ENCODE measurements at regions not wholly inside any gene's neighbourhood (a gene's known extent, or its start where the extent isn't known, plus 50 kb on each side); places are given as distances from the start of the nearest gene placed in this dataset.
"Not testable (repeated sequence)": the region's sequence is repeated elsewhere in the genome, so short reads cannot be mapped to it uniquely, and the experiment has no call there.

DNA sequence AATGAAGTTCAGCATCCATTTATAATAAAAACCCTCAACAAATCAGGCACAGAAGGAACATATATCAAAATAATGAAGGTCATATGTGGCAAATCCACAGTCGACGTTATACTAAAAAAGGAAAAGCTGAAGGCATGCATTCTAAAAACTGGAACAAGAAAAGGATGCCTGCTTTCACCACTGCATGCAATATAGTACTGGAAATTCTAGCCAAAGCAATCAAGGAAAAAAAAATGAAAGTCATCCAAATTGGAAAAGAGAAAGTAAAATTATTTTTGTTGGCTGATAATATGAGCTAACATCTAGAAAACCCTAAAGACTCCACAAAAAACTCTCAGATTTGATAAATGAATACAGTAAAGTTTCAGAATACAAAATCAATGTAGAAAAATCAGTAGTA, 1123.2 kb downstream of the TBL1XR1 start:
- DNase-seq (ENCODE audit: low read depth in 2 of 2): no peak

DNA sequence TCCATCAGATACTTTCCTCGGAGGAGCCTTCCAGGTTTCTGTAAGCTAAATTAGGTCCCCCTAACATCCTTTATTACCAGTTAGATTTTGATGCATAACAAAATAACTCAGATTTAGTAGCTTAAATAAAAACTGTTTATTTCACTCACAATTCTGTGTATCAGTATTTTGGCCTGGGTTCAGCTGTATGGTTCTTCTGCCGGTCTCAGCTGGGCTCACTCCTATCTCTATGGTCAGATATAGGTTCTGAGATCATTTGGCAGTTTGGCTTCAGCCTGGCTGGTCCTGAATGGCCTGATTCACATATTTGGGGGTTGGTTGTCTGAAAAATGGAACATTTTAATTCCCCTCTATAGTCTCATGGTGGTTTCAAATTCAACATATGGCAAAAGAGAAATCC, 1125.3 kb downstream of the TBL1XR1 start:
- DNase-seq (ENCODE audit: low read depth in 2 of 2): no peak

DNA sequence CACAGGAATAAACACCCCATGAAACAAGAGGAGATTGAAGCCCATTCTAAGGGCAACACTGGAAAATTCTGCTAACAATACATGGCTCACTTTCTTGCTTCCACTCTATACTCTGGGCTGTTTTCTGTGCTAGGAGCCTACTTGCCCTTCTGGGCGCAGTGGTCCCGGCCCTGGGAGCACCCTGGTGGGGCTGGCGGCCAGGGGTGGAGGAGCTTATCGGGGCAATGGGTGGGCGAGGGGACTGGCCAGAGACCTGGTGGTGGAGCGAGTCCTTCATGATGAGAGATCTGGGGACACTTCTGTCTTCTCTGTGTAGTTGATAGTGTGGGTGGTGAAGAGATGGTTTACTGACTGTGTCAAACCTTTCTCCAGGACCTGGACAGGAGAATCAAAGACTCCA, 1128.5 kb downstream of the TBL1XR1 start:
- DNase-seq (ENCODE audit: low read depth in 2 of 2): no peak

GRCh38 chr3:176058856-176059255, 1138.4 kb downstream of the TBL1XR1 start:
- no peak for DNase-seq (ENCODE audit: low read depth in 2 of 2)

DNA sequence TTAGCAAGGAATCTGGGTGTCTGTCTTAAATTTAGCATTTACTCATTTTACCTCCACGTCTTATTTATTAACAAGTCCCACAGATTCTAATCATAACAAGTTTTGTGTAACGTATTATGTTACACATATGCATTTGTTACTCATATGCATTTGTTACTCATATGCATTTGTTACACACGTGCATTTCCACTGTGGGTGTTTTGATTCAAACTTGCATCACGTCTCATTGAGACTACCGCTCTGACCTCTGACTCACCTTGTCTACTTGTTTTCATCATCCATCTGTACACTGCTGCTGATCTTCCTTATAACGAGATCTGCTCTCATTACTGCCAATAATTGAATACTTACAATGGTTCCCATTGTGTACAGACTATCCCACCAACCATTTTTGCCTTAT, 1141.4 kb downstream of the TBL1XR1 start:
- no peak for DNase-seq (ENCODE audit: low read depth in 2 of 2)

- no peak for DNase-seq (ENCODE audit: low read depth in 2 of 2)
These were observed 1145.5 kb downstream of the TBL1XR1 start for GRCh38 chr3:176051766-176052165.

GRCh38 chr3:176046703-176047102, 1150.6 kb downstream of the TBL1XR1 start:
- DNase-seq (ENCODE audit: low read depth in 2 of 2): no peak

GRCh38 chr3:176041812-176042211, 1155.5 kb downstream of the TBL1XR1 start:
- DNase-seq (ENCODE audit: low read depth in 2 of 2): no peak

GRCh38 chr3:176041185-176041584, 1156.1 kb downstream of the TBL1XR1 start:
- no peak for DNase-seq (ENCODE audit: low read depth in 2 of 2)

DNA sequence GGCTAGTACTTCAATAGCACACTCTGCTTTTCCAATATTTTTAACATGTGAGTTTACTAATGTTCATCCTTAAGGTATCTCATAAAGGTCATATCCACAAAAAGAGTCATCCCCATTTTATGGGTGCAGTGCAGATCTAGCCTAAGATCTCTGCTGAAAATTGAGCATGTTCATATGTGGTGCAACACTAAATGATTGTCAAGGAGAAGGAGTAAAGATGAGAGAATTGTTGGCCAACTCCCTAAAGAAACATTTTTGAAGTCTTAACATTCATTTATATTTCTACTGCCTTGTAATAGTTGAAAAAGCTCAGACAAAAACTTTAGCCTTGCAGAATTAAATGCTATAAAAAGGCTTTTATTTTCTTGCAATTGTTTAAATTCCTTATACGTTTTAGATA, 1159.6 kb downstream of the TBL1XR1 start:
- no peak for DNase-seq (ENCODE audit: low read depth in 2 of 2)

DNA sequence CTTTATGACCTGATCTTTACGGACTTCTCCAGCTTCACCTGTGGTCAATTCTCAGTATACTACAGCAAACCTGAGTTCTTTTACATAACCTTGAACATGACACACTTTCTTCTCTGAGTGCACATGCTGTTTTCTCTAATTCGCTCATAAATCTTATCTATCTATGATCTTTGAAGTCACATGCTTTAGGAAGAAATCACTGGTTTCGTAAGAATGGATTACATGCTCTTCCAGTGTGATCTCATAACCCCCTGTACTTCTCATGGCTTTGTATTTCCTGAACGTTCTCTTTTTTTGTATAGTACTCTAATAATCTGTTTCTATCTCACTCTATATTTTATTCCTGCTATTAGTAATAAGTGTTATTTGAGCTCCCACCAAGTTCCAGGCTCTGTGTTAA, 1165.2 kb downstream of the TBL1XR1 start:
- no peak for DNase-seq (ENCODE audit: low read depth in 2 of 2)

DNA sequence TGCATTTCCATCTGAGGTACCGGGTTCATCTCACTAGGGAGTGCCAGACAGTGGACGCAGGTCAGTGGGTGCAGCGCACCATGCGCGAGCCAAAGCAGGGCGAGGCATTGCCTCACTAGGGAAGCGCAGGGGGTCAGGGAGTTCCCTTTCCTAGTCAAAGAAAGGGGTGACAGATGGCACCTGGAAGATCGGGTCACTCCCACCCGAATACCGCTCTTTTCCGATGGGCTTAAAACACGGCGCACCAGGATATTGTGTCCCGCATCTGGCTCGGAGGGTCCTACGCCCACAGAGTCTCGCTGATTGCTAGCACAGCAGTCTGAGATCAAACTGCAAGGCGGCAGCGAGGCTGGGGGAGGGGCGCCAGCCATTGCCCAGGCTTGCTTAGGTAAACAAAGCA, 1157.1 kb downstream of the NAALADL2 start:
- DNase-seq (ENCODE audit: low read depth in 2 of 2): not testable (repeated sequence)

GRCh38 chr3:176015228-176015627, 1156.1 kb downstream of the NAALADL2 start:
- DNase-seq (ENCODE audit: low read depth in 2 of 2): not testable (repeated sequence)

DNA sequence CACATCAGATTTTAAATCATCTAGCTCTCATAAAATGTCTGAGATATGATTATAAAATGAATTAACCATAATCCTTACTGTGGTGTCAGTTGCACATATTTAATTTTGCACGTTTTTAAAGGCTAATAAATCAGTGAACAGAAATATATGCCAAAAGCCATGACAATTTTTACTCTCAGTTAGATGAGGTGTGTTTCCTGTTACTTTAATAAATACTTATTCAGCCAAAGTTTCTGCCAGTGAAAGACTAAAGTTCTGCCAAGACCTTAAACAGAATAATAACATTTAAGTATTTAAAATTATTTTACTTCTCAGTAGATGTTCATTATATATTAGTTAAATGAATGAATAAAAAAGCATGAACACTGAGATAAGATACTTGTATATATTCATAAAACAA, 1150.1 kb downstream of the NAALADL2 start:
- DNase-seq (ENCODE audit: low read depth in 2 of 2): no peak

DNA sequence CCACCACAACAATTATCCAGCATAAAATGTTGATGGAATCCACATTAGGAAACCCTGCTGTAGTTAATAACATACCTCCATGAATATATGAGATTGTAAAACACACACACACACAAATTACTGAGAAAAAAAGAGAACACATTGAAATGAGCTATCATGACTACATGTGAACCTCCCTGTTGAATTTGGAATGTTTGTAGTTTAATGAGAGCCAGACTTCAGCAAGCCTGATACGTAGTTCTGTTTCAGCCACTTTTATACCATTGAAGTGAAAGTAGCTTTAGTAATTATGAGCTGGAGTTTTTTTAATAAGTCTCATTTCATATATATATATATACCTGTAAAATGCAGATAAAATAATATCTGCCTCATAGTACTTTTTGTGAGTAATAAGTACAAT, 1146.4 kb downstream of the NAALADL2 start:
- DNase-seq (ENCODE audit: low read depth in 2 of 2): no peak

DNA sequence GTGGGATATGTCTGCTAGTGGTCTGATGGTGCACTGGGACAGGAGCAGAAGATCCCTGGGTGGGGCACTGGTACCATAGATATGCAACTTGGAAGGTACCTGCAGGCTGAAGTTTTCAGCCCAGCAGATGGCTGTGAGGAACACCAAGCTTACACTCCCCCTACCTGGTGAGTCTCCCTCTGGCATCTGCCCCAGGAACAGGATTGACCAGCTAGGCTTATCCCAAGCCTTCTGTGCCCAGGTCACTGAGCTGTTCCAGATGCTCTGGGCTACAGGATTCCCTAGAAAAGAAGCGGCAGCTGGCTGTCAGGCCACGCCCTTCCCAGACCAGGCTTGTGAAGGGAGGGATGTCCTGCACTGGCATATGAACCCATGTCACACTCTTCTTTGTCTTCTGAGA, 1130.0 kb downstream of the NAALADL2 start:
- no peak for DNase-seq (ENCODE audit: low read depth in 2 of 2)

DNA sequence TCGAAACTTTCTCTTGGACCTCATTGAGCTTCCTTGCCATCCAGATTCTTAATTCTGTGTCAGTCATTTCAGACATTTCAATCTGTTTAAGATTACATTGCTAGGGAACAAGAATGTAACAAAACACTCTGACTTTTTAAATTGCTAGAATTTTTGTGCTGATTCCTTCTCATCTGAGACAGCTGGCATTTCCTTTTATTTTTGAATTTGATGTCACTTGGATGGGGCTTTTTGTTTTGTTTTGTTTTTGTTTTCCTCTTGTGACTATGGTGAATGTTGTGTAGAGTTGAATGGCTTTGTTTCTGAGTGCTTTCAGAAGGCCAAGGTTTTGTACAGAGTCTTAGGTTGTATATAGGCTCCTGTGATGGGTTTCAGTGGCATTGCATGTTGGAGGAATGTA, 1129.3 kb downstream of the NAALADL2 start:
- no peak for DNase-seq (ENCODE audit: low read depth in 2 of 2)

DNA sequence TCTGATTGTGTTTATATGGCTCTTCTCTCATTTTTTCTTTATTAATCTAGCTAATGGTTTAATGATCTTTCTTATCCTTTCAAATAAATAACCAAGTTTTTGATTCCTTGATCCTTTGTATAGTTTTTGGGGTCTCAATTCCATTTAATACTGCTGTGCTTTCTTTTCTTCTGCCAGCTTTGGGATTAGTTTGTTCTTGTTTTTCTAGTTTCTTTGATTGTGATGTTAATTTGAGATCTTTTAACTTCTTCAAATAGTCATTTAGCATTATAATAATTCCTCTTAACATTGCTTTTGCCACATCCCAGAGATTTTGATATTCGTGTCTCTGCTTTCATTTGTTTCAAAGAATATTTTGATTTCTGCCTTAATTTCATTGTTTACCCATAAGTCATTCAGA, 1126.6 kb downstream of the NAALADL2 start:
- DNase-seq (ENCODE audit: low read depth in 2 of 2): no peak

GRCh38 chr3:175983379-175983778, 1124.2 kb downstream of the NAALADL2 start:
- no peak for DNase-seq (ENCODE audit: low read depth in 2 of 2)

GRCh38 chr3:175980486-175981090, 1121.5 kb downstream of the NAALADL2 start:
- DNase-seq (ENCODE audit: low read depth in 2 of 2): no peak

GRCh38 chr3:175977968-175978752, 1119.0 kb downstream of the NAALADL2 start:
- DNase-seq (ENCODE audit: low read depth in 2 of 2): no peak

GRCh38 chr3:175969456-175969855, 1110.3 kb downstream of the NAALADL2 start:
- DNase-seq (ENCODE audit: low read depth in 2 of 2): no peak

DNA sequence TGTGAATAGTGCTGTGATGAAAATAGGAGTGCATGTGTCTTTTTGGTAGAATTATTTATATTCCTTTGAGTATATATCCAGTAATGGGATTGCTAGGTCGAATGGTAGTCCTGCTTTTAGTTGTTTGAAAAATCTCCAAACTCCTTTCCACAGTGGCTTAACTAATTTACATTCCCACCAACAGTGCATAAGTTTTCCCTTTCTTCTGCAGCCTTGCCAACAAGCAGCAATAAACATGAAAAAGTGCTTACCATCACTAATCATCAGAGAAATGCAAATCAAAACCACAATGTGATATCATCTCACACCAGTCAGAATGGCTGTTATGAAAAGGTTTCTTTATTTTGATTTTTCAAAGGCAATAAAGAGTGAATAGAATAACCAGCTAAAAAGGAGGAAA, 1105.9 kb downstream of the NAALADL2 start:
- no peak for DNase-seq (ENCODE audit: low read depth in 2 of 2)

GRCh38 chr3:175957427-175957826, 1098.3 kb downstream of the NAALADL2 start:
- DNase-seq (ENCODE audit: low read depth in 2 of 2): no peak
